Frontal cortex (tissue), 1 donor: ENCODE measurements at regions not wholly inside any gene's neighbourhood (a gene's known extent, or its start where the extent isn't known, plus 50 kb on each side); places are given as distances from the start of the nearest gene placed in this dataset. TPM values are rescaled to one million over a fixed set of nuclear protein-coding genes. Genes with fewer than 3 reads are reported as not detected.

ENCODE experiments used
- small RNA-seq: library from RNA; depleted of rRNA; stranded (forward); fragments of <200 nt; gene quantifications from one replicate; pipeline ENCODE3, GENCODE V24; 2014

Small RNAs in the stretch of these regions (small RNA-seq; reads per million reads assigned to genes)
- not detected for gene RN7SL282P
